ENCODE measurements at regions not wholly inside any gene's neighbourhood (a gene's known extent, or its start where the extent isn't known, plus 50 kb on each side); places are given as distances from the start of the nearest gene placed in this dataset.
"Not testable (repeated sequence)": the region's sequence is repeated elsewhere in the genome, so short reads cannot be mapped to it uniquely, and the experiment has no call there.

- DNase-seq (ENCODE audit: low read depth, low spot score), result no peak
Measured at GRCh38 chr3:5035113-5035512, 55.9 kb downstream of the BHLHE40 start.

GRCh38 chr3:5035692-5036391 is 56.6 kb downstream of the BHLHE40 start:
- no peak for DNase-seq (ENCODE audit: low read depth, low spot score)

- DNase-seq (ENCODE audit: low read depth, low spot score), result no peak
Measured at GRCh38 chr3:5036392-5036766, 57.1 kb downstream of the BHLHE40 start.

GRCh38 chr3:5036858-5037257 is 57.6 kb downstream of the BHLHE40 start:
- DNase-seq (ENCODE audit: low read depth, low spot score), result no peak

- no peak for DNase-seq (ENCODE audit: low read depth, low spot score)
Measured at GRCh38 chr3:5039585-5039984, 60.3 kb downstream of the BHLHE40 start.

- DNase-seq (ENCODE audit: low read depth, low spot score), result no peak
Measured at GRCh38 chr3:5041315-5041714, 62.1 kb downstream of the BHLHE40 start.

GRCh38 chr3:5045961-5046360 is 66.7 kb downstream of the BHLHE40 start:
- DNase-seq (ENCODE audit: low read depth, low spot score), result no peak

- DNase-seq (ENCODE audit: low read depth, low spot score), result no peak
Measured at GRCh38 chr3:5047764-5048419, 68.7 kb downstream of the BHLHE40 start.

GRCh38 chr3:5051772-5052171 is 70.3 kb upstream of the ARL8B start:
- DNase-seq (ENCODE audit: low read depth, low spot score), result no peak

- no peak for DNase-seq (ENCODE audit: low read depth, low spot score)
Measured at GRCh38 chr3:5052247-5052646, 69.8 kb upstream of the ARL8B start.

- no peak for DNase-seq (ENCODE audit: low read depth, low spot score)
Measured at GRCh38 chr3:5053021-5053831, 68.9 kb upstream of the ARL8B start.

- DNase-seq (ENCODE audit: low read depth, low spot score), result no peak
Measured at GRCh38 chr3:5054098-5054497, 68.0 kb upstream of the ARL8B start.

- DNase-seq (ENCODE audit: low read depth, low spot score), result not testable (repeated sequence)
Measured at GRCh38 chr3:5054579-5054978, 67.5 kb upstream of the ARL8B start.

- DNase-seq (ENCODE audit: low read depth, low spot score), result no peak
Measured at GRCh38 chr3:5055357-5056110, 66.6 kb upstream of the ARL8B start.

- DNase-seq (ENCODE audit: low read depth, low spot score), result no peak
Measured at GRCh38 chr3:5056111-5056391, 66.0 kb upstream of the ARL8B start.

- no peak for DNase-seq (ENCODE audit: low read depth, low spot score)
Measured at GRCh38 chr3:5057272-5057671, 64.8 kb upstream of the ARL8B start.

GRCh38 chr3:5057857-5058324 is 64.2 kb upstream of the ARL8B start:
- DNase-seq (ENCODE audit: low read depth, low spot score), result peak; percentile 40

- no peak for DNase-seq (ENCODE audit: low read depth, low spot score)
Measured at GRCh38 chr3:5058471-5058951, 63.6 kb upstream of the ARL8B start.

GRCh38 chr3:5059782-5060181 is 62.3 kb upstream of the ARL8B start:
- no peak for DNase-seq (ENCODE audit: low read depth, low spot score)

- no peak for DNase-seq (ENCODE audit: low read depth, low spot score)
Measured at GRCh38 chr3:5061218-5061569, 60.9 kb upstream of the ARL8B start.

- no peak for DNase-seq (ENCODE audit: low read depth, low spot score)
Measured at GRCh38 chr3:5063724-5064123, 58.4 kb upstream of the ARL8B start.

GRCh38 chr3:5068531-5069050 is 53.5 kb upstream of the ARL8B start:
- DNase-seq (ENCODE audit: low read depth, low spot score), result no peak

Data from activated naive CD8-positive, alpha-beta T cell treated with anti-CD3 and anti-CD28 coated beads, Interleukin-2, amount 50 U/mL, for 16 hours (primary cell).